ENCODE measurements at regions not wholly inside any gene's neighbourhood (a gene's known extent, or its start where the extent isn't known, plus 50 kb on each side); places are given as distances from the start of the nearest gene placed in this dataset.

DNA sequence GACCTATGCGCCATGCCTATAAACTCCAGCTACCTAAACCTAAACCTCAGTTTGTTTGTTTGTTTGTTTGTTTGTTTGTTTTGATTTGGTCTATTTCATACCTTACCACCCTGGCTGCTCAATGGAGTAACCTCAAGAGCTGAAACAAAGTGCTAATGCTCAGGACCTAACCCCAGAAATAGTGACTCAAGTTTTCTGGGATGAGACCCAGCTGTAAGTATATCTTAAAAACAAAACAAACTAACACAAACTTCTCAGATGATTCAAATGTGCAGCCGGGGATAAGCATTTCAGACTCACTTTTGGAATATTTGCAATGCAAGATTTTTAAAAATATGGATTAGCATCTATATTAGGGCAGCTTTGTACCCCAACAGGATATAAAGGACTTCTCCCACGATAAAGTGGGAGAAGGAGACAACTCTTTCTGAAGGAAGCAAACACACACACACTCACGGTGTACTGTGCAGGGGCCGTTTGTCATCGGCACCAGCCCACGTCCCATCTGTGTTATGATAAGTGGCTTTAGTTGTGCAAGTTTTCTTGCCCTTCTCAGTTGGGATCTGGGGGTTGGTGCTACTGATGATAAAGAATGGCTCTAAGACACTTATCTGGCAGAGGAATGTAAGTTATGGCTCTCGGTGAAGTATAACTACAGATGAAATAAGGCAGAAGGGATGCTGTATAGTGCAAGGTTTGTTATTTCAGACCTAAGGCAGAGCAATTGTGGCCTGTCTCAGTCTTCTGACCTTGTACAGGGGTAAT, 516.7 kb upstream of the TMEM132C start:
- H3K4me1 ChIP-seq = no peaks in the 10 kb centered on the region
- H3K27me3 ChIP-seq = peaks cover 0 to 6% (median 0%) of the 10 kb centered on the region in 4 donors
- no peaks in the 10 kb centered on the region for H3K36me3 ChIP-seq
- DNase-seq (ENCODE audit: extremely low spot score) = no peak
- TF ChIP-seq EP300 (IDR thresholded peaks at IDR 0.05) = no peak
- TF ChIP-seq, protein P1, sequence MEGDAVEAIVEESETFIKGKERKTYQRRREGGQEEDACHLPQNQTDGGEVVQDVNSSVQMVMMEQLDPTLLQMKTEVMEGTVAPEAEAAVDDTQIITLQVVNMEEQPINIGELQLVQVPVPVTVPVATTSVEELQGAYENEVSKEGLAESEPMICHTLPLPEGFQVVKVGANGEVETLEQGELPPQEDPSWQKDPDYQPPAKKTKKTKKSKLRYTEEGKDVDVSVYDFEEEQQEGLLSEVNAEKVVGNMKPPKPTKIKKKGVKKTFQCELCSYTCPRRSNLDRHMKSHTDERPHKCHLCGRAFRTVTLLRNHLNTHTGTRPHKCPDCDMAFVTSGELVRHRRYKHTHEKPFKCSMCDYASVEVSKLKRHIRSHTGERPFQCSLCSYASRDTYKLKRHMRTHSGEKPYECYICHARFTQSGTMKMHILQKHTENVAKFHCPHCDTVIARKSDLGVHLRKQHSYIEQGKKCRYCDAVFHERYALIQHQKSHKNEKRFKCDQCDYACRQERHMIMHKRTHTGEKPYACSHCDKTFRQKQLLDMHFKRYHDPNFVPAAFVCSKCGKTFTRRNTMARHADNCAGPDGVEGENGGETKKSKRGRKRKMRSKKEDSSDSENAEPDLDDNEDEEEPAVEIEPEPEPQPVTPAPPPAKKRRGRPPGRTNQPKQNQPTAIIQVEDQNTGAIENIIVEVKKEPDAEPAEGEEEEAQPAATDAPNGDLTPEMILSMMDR (IDR thresholded peaks at IDR 0.05) = no peak
- no peak for TF ChIP-seq POLR2AphosphoS5 (IDR thresholded peaks at IDR 0.05)
- no peak for TF ChIP-seq POLR2A (IDR thresholded peaks at IDR 0.05; ENCODE audit: low read depth)
- H3K4me3 ChIP-seq = no peak overlapping the region
- 48% methylated on average over 8 of the region's 8 CpGs for WGBS
- intact Hi-C loops (cut with DNase I) = no loop called here
- H3K27ac ChIP-seq (replicated peaks in 1 of 4) = no peak overlapping the region
- no peaks in the 10 kb centered on the region for H3K9me3 ChIP-seq

DNA sequence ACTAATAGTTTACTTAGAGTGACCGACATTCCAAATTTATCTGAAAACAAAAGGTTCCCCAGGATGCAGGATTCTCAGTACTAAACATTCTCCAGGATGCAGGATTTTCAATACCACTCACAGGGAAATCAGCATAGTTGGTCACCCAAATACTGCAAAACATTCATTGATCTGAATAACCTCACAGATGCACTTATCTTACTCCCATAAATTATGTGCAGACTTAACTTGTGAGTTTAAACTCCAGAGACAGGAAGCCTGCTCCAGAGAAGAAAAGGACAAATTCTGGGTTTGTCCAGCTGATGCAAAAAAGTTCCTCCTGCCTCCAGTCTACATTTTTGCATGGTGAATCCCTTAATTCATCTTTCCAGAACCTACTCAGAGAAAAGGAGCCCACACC, 514.2 kb upstream of the TMEM132C start:
- Histone ChIP-seq H3K36me3 (no peaks in the 10 kb centered on the region), H3K4me3 (no peak overlapping the region), H3K9me3 (no peaks in the 10 kb centered on the region), H3K27me3 (peaks cover 0 to 6% (median 0%) of the 10 kb centered on the region in 4 donors), H3K4me1 (no peaks in the 10 kb centered on the region), H3K27ac (replicated peaks in 1 of 4) (no peak overlapping the region)
- no peak for DNase-seq (ENCODE audit: extremely low spot score)
- intact Hi-C loops (cut with DNase I) = no loop called here
- 69% methylated on average over 1 of the region's 1 CpG for WGBS
- TF ChIP-seq, protein P1 (IDR thresholded peaks at IDR 0.05) = no peak
- TF ChIP-seq POLR2A (IDR thresholded peaks at IDR 0.05; ENCODE audit: low read depth) (no peak), EP300 (IDR thresholded peaks at IDR 0.05) (no peak), POLR2AphosphoS5 (IDR thresholded peaks at IDR 0.05) (no peak)

DNA sequence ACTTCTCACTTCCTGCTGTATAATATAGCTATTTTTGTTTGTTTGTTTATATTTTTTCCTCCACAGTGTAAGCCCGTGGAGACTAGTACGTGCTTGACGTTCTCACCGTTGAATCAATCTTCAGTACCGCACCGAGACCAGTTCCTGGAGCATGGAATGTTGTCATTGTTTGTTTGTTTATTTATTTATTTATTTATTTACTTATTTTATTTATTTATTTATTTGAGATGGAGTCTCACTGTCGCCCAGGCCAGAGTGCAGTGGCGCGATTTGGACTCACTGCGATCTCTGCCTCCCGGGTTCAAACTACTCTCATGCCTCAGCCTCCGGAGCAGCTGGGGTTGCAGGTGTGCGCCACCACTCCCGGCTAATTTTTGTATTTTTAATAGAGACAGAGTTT, 506.6 kb upstream of the TMEM132C start:
- Histone ChIP-seq H3K4me1 (no peaks in the 10 kb centered on the region), H3K9me3 (peaks cover 0 to 4% (median 0%) of the 10 kb centered on the region in 4 donors), H3K27me3 (no peaks in the 10 kb centered on the region), H3K36me3 (no peaks in the 10 kb centered on the region), H3K27ac (replicated peaks in 1 of 4) (no peak overlapping the region), H3K4me3 (no peak overlapping the region)
- no peak for TF ChIP-seq POLR2A (IDR thresholded peaks at IDR 0.05; ENCODE audit: low read depth)
- TF ChIP-seq POLR2AphosphoS5 (IDR thresholded peaks at IDR 0.05) = no peak
- DNase-seq (ENCODE audit: extremely low spot score) = no peak
- WGBS = 96% methylated on average over 14 of the region's 14 CpGs
- intact Hi-C loops (cut with DNase I) = no loop called here

DNA sequence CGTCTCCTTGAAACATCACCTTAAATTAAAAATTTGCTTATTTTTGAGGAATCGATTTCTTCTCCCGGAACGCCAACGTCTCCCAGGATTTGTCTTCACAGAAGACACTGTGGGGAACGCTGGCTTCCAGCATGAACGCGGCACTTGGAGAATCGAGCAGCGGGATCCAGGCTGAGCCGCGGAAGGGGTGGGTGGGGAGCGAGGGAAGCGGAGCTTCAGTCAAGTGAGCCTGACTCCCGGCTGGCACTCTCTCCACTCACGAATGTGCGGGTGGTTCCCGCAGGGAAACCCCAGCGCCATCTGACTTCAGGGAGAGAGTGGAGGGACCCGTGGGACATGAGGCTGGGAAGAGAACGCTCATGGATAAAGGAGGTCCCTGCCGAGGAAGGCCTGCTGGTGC, 506.0 kb upstream of the TMEM132C start:
- H3K27ac ChIP-seq (replicated peaks in 1 of 4) = no peak overlapping the region
- no peaks in the 10 kb centered on the region for H3K36me3 ChIP-seq
- TF ChIP-seq, protein P1 (IDR thresholded peaks at IDR 0.05) = no peak
- TF ChIP-seq POLR2A (IDR thresholded peaks at IDR 0.05; ENCODE audit: low read depth) (no peak), POLR2AphosphoS5 (IDR thresholded peaks at IDR 0.05) (no peak), EP300 (IDR thresholded peaks at IDR 0.05) (no peak)
- WGBS = 92% methylated on average over 22 of the region's 22 CpGs
- DNase-seq (ENCODE audit: extremely low spot score) = no peak
- peaks cover 0 to 4% (median 0%) of the 10 kb centered on the region in 4 donors for H3K9me3 ChIP-seq
- intact Hi-C loops (cut with DNase I) = no loop called here
- H3K27me3 ChIP-seq = no peaks in the 10 kb centered on the region
- H3K4me3 ChIP-seq = no peak overlapping the region
- H3K4me1 ChIP-seq = no peaks in the 10 kb centered on the region

DNA sequence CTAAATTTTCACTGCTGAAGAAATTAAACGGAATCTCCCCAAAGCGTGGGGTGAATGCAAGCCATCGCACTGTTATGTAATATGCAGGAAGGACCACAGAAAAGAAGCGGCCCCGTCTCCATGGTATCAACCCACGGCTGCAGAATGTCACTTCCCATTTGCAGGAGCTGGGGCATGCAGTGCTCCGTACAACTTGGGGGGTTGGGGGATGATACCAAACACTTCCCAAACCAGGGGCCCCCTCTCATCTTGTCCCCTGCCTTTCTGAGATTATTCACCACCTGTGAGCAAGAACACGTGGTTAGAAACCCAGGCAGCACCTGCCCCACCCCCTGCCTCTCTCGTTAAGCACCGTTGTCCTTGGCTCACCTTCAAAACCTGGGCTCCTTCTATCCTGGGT, 505.1 kb upstream of the TMEM132C start:
- TF ChIP-seq POLR2AphosphoS5 (IDR thresholded peaks at IDR 0.05) = no peak
- TF ChIP-seq, protein P1 (IDR thresholded peaks at IDR 0.05) = no peak
- no peak for TF ChIP-seq EP300 (IDR thresholded peaks at IDR 0.05)
- no peak for TF ChIP-seq POLR2A (IDR thresholded peaks at IDR 0.05; ENCODE audit: low read depth)
- 48% methylated on average over 10 of the region's 10 CpGs for WGBS
- H3K27ac ChIP-seq (replicated peaks in 1 of 4) = no peak overlapping the region
- H3K36me3 ChIP-seq = no peaks in the 10 kb centered on the region
- no peaks in the 10 kb centered on the region for H3K27me3 ChIP-seq
- DNase-seq (ENCODE audit: extremely low spot score) = no peak
- H3K4me3 ChIP-seq = no peak overlapping the region
- no peaks in the 10 kb centered on the region for H3K4me1 ChIP-seq
- H3K9me3 ChIP-seq = peaks cover 0 to 4% (median 0%) of the 10 kb centered on the region in 4 donors
- intact Hi-C loops (cut with DNase I) = no loop called here
